ENCODE measurements at regions not wholly inside any gene's neighbourhood (a gene's known extent, or its start where the extent isn't known, plus 50 kb on each side); places are given as distances from the start of the nearest gene placed in this dataset.

GRCh38 chr15:96180087-96180748 is 150.3 kb upstream of the NR2F2 start:
- no peak for TF ChIP-seq ZNF274 (IDR thresholded peaks at IDR 0.05; ENCODE audit: low read depth, low read length)
- no peak for TF ChIP-seq YY1 (IDR thresholded peaks at IDR 0.05; ENCODE audit: insufficient read depth, insufficient read length)
- no peak for TF ChIP-seq SUZ12 (IDR thresholded peaks at IDR 0.05; ENCODE audit: extremely low read depth, insufficient read depth, insufficient read length)
